ENCODE measurements at regions not wholly inside any gene's neighbourhood (a gene's known extent, or its start where the extent isn't known, plus 50 kb on each side); places are given as distances from the start of the nearest gene placed in this dataset.
"Not testable (repeated sequence)": the region's sequence is repeated elsewhere in the genome, so short reads cannot be mapped to it uniquely, and the experiment has no call there.

GRCh38 chr9:80498001-80498555, 926.3 kb downstream of the TLE4 start:
- DNase-seq = no peak

- DNase-seq = no peak
Measured at GRCh38 chr9:80496901-80497556, 925.3 kb downstream of the TLE4 start.

GRCh38 chr9:80493258-80493657, 921.5 kb downstream of the TLE4 start:
- DNase-seq = no peak

- DNase-seq = no peak
Measured at GRCh38 chr9:80492221-80492620, 920.5 kb downstream of the TLE4 start.

- no peak for DNase-seq
Measured at GRCh38 chr9:80491086-80491696, 919.4 kb downstream of the TLE4 start.

GRCh38 chr9:80489329-80489728, 917.6 kb downstream of the TLE4 start:
- DNase-seq = no peak

GRCh38 chr9:80485420-80486250, 913.9 kb downstream of the TLE4 start:
- DNase-seq = no peak

GRCh38 chr9:80482251-80482650, 910.5 kb downstream of the TLE4 start:
- DNase-seq = not testable (repeated sequence)

GRCh38 chr9:80467632-80468031, 895.9 kb downstream of the TLE4 start:
- DNase-seq = no peak

- no peak for DNase-seq
Measured at GRCh38 chr9:80465556-80465955, 893.8 kb downstream of the TLE4 start.

- no peak for DNase-seq
Measured at GRCh38 chr9:80449513-80449912, 877.7 kb downstream of the TLE4 start.

GRCh38 chr9:80448996-80449395, 877.2 kb downstream of the TLE4 start:
- no peak for DNase-seq

- no peak for DNase-seq
Measured at GRCh38 chr9:80447876-80448275, 876.1 kb downstream of the TLE4 start.

GRCh38 chr9:80440724-80441123, 869.0 kb downstream of the TLE4 start:
- DNase-seq = no peak

GRCh38 chr9:80437825-80438224, 866.1 kb downstream of the TLE4 start:
- no peak for DNase-seq

GRCh38 chr9:80437091-80437640, 865.4 kb downstream of the TLE4 start:
- DNase-seq = no peak

- DNase-seq = no peak
Measured at GRCh38 chr9:80435591-80435990, 863.8 kb downstream of the TLE4 start.

GRCh38 chr9:80426992-80427391, 855.2 kb downstream of the TLE4 start:
- DNase-seq = no peak

GRCh38 chr9:80417211-80417773, 845.5 kb downstream of the TLE4 start:
- no peak for DNase-seq

- DNase-seq = no peak
Measured at GRCh38 chr9:80410106-80410505, 838.3 kb downstream of the TLE4 start.

- no peak for DNase-seq
Measured at GRCh38 chr9:80407220-80407619, 835.5 kb downstream of the TLE4 start.

GRCh38 chr9:80401243-80401642, 829.5 kb downstream of the TLE4 start:
- DNase-seq = no peak

GRCh38 chr9:80400624-80401230, 829.0 kb downstream of the TLE4 start:
- DNase-seq = no peak

All from SIG-M5 (cell line).